Activated CD8-positive, alpha-beta T cell treated with anti-CD3 and anti-CD28 coated beads, Interleukin-2, amount 10 ng/mL, durations not matched to agents 7 days and 5 days (primary cell): ENCODE measurements at regions not wholly inside any gene's neighbourhood (a gene's known extent, or its start where the extent isn't known, plus 50 kb on each side); places are given as distances from the start of the nearest gene placed in this dataset.
A peak's percentile ranks its signal among the peaks of the same experiment; 100 is the strongest.

Experiments
- ATAC-seq: fragments of 150-1000 bp; cut with Tn5 transposase; one replicate; pipeline ENCODE4 v1.10.0; 2021; ENCODE audit warnings: moderate library complexity
- CTCF ChIA-PET: fragments of 350-600 bp; sonication (Branson Sonifier 250); formaldehyde crosslinking; loops from one replicate; lab custom pipeline; 2021; ENCODE audit warnings: antibody characterized with exemption; lab: Charles Lee
- POLR2A ChIA-PET: fragments of 350-600 bp; sonication (Branson Sonifier 250); formaldehyde crosslinking; loops from one replicate; lab custom pipeline; 2021; ENCODE audit warnings: antibody characterized with exemption; lab: Charles Lee
- DNase-seq: peaks from one replicate; pipeline ENCODE4 v3.0.0-alpha.2; 2020
- H3K27ac Mint-ChIP-seq: one replicate; pipeline ENCODE4 v1.8.0; 2021; ENCODE audit warnings: mild to moderate bottlenecking, mixed read lengths
- H3K27me3 Mint-ChIP-seq: one replicate; pipeline ENCODE4 v1.8.0; 2021; ENCODE audit warnings: low read depth, mixed read lengths
- H3K36me3 Mint-ChIP-seq: one replicate; pipeline ENCODE4 v1.8.0; 2021; ENCODE audit warnings: low read depth, mixed read lengths
- H3K4me1 Mint-ChIP-seq: one replicate; pipeline ENCODE4 v1.8.0; 2021; ENCODE audit warnings: low read depth, mixed read lengths
- H3K4me3 Mint-ChIP-seq: one replicate; pipeline ENCODE4 v1.8.0; 2021; ENCODE audit warnings: mild to moderate bottlenecking, mixed read lengths
- H3K9me3 Mint-ChIP-seq: one replicate; pipeline ENCODE4 v1.8.0; 2022; ENCODE audit warnings: mixed read lengths; ENCODE audit not compliant: insufficient read depth

- Mint-ChIP-seq H3K4me1 (peaks cover 34% of the 10 kb centered on the region), H3K27ac (no peak overlapping the region), H3K4me3 (no peak overlapping the region), H3K9me3 (no peaks in the 10 kb centered on the region), H3K27me3 (no peaks in the 10 kb centered on the region), H3K36me3 (peaks cover 7% of the 10 kb centered on the region)
- DNase-seq (no peak), ATAC-seq (no peak)
- POLR2A ChIA-PET, result interaction anchor here (0.5 to 27.2 kb wide), 17 partner anchors 9 to 1668 kb away, joined by 3 to 2224 read pairs (median 4); a partner anchor contains a TSS
- CTCF ChIA-PET, result interaction anchor here (1.1 to 3.5 kb wide), 3 partner anchors 8 to 49 kb away, joined by 3 to 14 read pairs (median 4); no protein-coding TSS in a partner anchor
Observed at GRCh38 chr6:26224940-26225847, 138.0 kb downstream of the HFE start.

- H3K27ac Mint-ChIP-seq, result peak overlapping the region; percentile 50
- no peaks in the 10 kb centered on the region for H3K27me3 Mint-ChIP-seq
- H3K9me3 Mint-ChIP-seq, result no peaks in the 10 kb centered on the region
- no peak overlapping the region for H3K4me3 Mint-ChIP-seq
- ATAC-seq (no peak), DNase-seq (no peak)
- ChIA-PET CTCF (interaction anchor here (1.1 to 3.5 kb wide), 3 partner anchors 7 to 50 kb away, joined by 3 to 14 read pairs (median 4); no protein-coding TSS in a partner anchor), POLR2A (interaction anchor here (0.8 to 27.2 kb wide), 11 partner anchors 9 to 1612 kb away, joined by 3 to 2224 read pairs (median 43); a partner anchor contains a TSS)
- H3K4me1 Mint-ChIP-seq, result peaks cover 31% of the 10 kb centered on the region
- peaks cover 7% of the 10 kb centered on the region for H3K36me3 Mint-ChIP-seq
Observed at GRCh38 chr6:26225848-26226578, 138.8 kb downstream of the HFE start.

GRCh38 chr6:26226579-26226967 is 138.4 kb upstream of the BTN3A2 start:
- peaks cover 7% of the 10 kb centered on the region for H3K36me3 Mint-ChIP-seq
- ATAC-seq (no peak), DNase-seq (no peak)
- H3K27ac Mint-ChIP-seq, result peak overlapping the region; percentile 50
- H3K4me1 Mint-ChIP-seq, result peaks cover 30% of the 10 kb centered on the region
- ChIA-PET POLR2A (interaction anchor here (0.6 to 27.2 kb wide), 11 partner anchors 8 to 181 kb away, joined by 3 to 2224 read pairs (median 43); a partner anchor contains a TSS), CTCF (interaction anchor here (2.5 to 3.5 kb wide), 2 partner anchors 11 to 50 kb away, joined by 13 to 14 read pairs; a partner anchor contains a TSS)
- H3K9me3 Mint-ChIP-seq, result no peaks in the 10 kb centered on the region
- no peaks in the 10 kb centered on the region for H3K27me3 Mint-ChIP-seq
- H3K4me3 Mint-ChIP-seq, result no peak overlapping the region

- POLR2A ChIA-PET, result interaction anchor here (0.8 to 2.4 kb wide), 8 partner anchors 11 to 73 kb away, joined by 3 to 16 read pairs (median 8); a partner anchor contains a TSS
- DNase-seq (no peak), ATAC-seq (no peak)
- peaks cover 24% of the 10 kb centered on the region for H3K36me3 Mint-ChIP-seq
- no peaks in the 10 kb centered on the region for H3K27me3 Mint-ChIP-seq
- H3K4me1 Mint-ChIP-seq, result peaks cover 47% of the 10 kb centered on the region
- no peaks in the 10 kb centered on the region for H3K9me3 Mint-ChIP-seq
- CTCF ChIA-PET, result no interaction called here
- no peak overlapping the region for H3K4me3 Mint-ChIP-seq
- H3K27ac Mint-ChIP-seq, result no peak overlapping the region
Observed at GRCh38 chr6:26230351-26230750, 134.6 kb upstream of the BTN3A2 start.

GRCh38 chr6:26231006-26231587 is 133.9 kb upstream of the BTN3A2 start:
- ChIA-PET POLR2A (interaction anchor here (1.0 to 2.4 kb wide), 5 partner anchors 14 to 74 kb away, joined by 3 to 16 read pairs (median 11); a partner anchor contains a TSS), CTCF (no interaction called here)
- Mint-ChIP-seq H3K4me3 (no peak overlapping the region), H3K27ac (no peak overlapping the region), H3K9me3 (no peaks in the 10 kb centered on the region), H3K27me3 (no peaks in the 10 kb centered on the region), H3K4me1 (peaks cover 52% of the 10 kb centered on the region), H3K36me3 (peaks cover 24% of the 10 kb centered on the region)
- ATAC-seq, result no peak
- no peak for DNase-seq

- H3K4me3 Mint-ChIP-seq, result peak overlapping the region; percentile 78
- peaks cover 17% of the 10 kb centered on the region for H3K36me3 Mint-ChIP-seq
- no peaks in the 10 kb centered on the region for H3K27me3 Mint-ChIP-seq
- H3K27ac Mint-ChIP-seq, result peak overlapping the region; percentile 99
- DNase-seq (no peak), ATAC-seq (no peak)
- POLR2A ChIA-PET, result interaction anchor here (1.2 to 7.2 kb wide), 22 partner anchors 8 to 1634 kb away, joined by 3 to 1100 read pairs (median 66); a partner anchor contains a TSS
- H3K9me3 Mint-ChIP-seq, result no peaks in the 10 kb centered on the region
- CTCF ChIA-PET, result no interaction called here
- H3K4me1 Mint-ChIP-seq, result peaks cover 45% of the 10 kb centered on the region
Observed at GRCh38 chr6:26232306-26232939, 132.6 kb upstream of the BTN3A2 start.

- no peaks in the 10 kb centered on the region for H3K27me3 Mint-ChIP-seq
- H3K9me3 Mint-ChIP-seq, result no peaks in the 10 kb centered on the region
Observed at GRCh38 chr6:26232940-26233648, 131.9 kb upstream of the BTN3A2 start.

GRCh38 chr6:26233649-26234420 is 131.2 kb upstream of the BTN3A2 start:
- H3K4me3 Mint-ChIP-seq, result peak overlapping the region; percentile 78
- no peaks in the 10 kb centered on the region for H3K27me3 Mint-ChIP-seq
- peak overlapping the region; percentile 99 for H3K27ac Mint-ChIP-seq
- H3K36me3 Mint-ChIP-seq, result peaks cover 17% of the 10 kb centered on the region
- CTCF ChIA-PET, result interaction anchor here (1.0 to 3.1 kb wide), 13 partner anchors 9 to 207 kb away, joined by 3 to 14 read pairs (median 4); a partner anchor contains a TSS
- ATAC-seq (peak; percentile 59), DNase-seq (peak; percentile 85)
- H3K9me3 Mint-ChIP-seq, result no peaks in the 10 kb centered on the region
- peaks cover 45% of the 10 kb centered on the region for H3K4me1 Mint-ChIP-seq
- POLR2A ChIA-PET, result interaction anchor here (0.8 to 7.2 kb wide), 64 partner anchors 10 to 1659 kb away, joined by 3 to 1100 read pairs (median 6); a partner anchor contains a TSS

More at GRCh38 chr6:26232940-26233648, 131.9 kb upstream of the BTN3A2 start:
- CTCF ChIA-PET, result interaction anchor here (1.2 to 3.1 kb wide), 8 partner anchors 8 to 207 kb away, joined by 3 to 14 read pairs (median 6); a partner anchor contains a TSS
- DNase-seq (peak; percentile 77), ATAC-seq (peak; percentile 24)
- Mint-ChIP-seq H3K36me3 (peaks cover 17% of the 10 kb centered on the region), H3K4me3 (peak overlapping the region; percentile 78), H3K4me1 (peaks cover 42% of the 10 kb centered on the region), H3K27ac (peak overlapping the region; percentile 99)
- POLR2A ChIA-PET, result interaction anchor here (0.6 to 7.2 kb wide), 39 partner anchors 8 to 1656 kb away, joined by 3 to 1100 read pairs (median 31); a partner anchor contains a TSS

GRCh38 chr6:26234421-26235301 is 130.3 kb upstream of the BTN3A2 start:
- Mint-ChIP-seq H3K27me3 (no peaks in the 10 kb centered on the region), H3K27ac (peak overlapping the region; percentile 99), H3K36me3 (peaks cover 17% of the 10 kb centered on the region), H3K9me3 (no peaks in the 10 kb centered on the region), H3K4me1 (peaks cover 41% of the 10 kb centered on the region), H3K4me3 (peak overlapping the region; percentile 78)
- CTCF ChIA-PET, result interaction anchor here (1.0 to 3.1 kb wide), 11 partner anchors 12 to 208 kb away, joined by 3 to 14 read pairs (median 5); a partner anchor contains a TSS
- POLR2A ChIA-PET, result interaction anchor here (0.8 to 7.2 kb wide), 61 partner anchors 11 to 1658 kb away, joined by 3 to 1100 read pairs (median 7); a partner anchor contains a TSS
- DNase-seq (peak; percentile 89), ATAC-seq (peak; percentile 64)
